DMS79 treated with DMSO at 0.1 percent for 48 hours (cell line): ENCODE measurements at regions not wholly inside any gene's neighbourhood (a gene's known extent, or its start where the extent isn't known, plus 50 kb on each side); places are given as distances from the start of the nearest gene placed in this dataset.
"Not testable (repeated sequence)": the region's sequence is repeated elsewhere in the genome, so short reads cannot be mapped to it uniquely, and the experiment has no call there.

Experiments
- DNase-seq: peaks from one replicate; lab custom pipeline; 2025; lab: John Stamatoyannopoulos, UW

- no peak for DNase-seq
Observed at GRCh38 chr11:115605871-115606497, 101.8 kb upstream of the CADM1 start.

GRCh38 chr11:115605397-115605796, 101.2 kb upstream of the CADM1 start:
- DNase-seq = not testable (repeated sequence)

- DNase-seq = no peak
Observed at GRCh38 chr11:115599125-115599524, 94.9 kb upstream of the CADM1 start.

- DNase-seq = no peak
Observed at GRCh38 chr11:115598257-115598901, 94.2 kb upstream of the CADM1 start.

- DNase-seq = no peak
Observed at GRCh38 chr11:115591380-115591779, 87.2 kb upstream of the CADM1 start.

GRCh38 chr11:115590254-115590653, 86.0 kb upstream of the CADM1 start:
- peak; percentile 92 for DNase-seq

GRCh38 chr11:115587718-115588342, 83.6 kb upstream of the CADM1 start:
- no peak for DNase-seq

- DNase-seq = no peak
Observed at GRCh38 chr11:115585361-115586024, 81.3 kb upstream of the CADM1 start.

GRCh38 chr11:115581871-115582639, 77.8 kb upstream of the CADM1 start:
- peak; percentile 99 for DNase-seq

GRCh38 chr11:115580927-115581680, 76.9 kb upstream of the CADM1 start:
- DNase-seq = peak; percentile 91

GRCh38 chr11:115580416-115580815, 76.2 kb upstream of the CADM1 start:
- DNase-seq = peak; percentile 76

GRCh38 chr11:115579181-115579825, 75.1 kb upstream of the CADM1 start:
- no peak for DNase-seq

- DNase-seq = no peak
Observed at GRCh38 chr11:115578275-115578674, 74.1 kb upstream of the CADM1 start.

GRCh38 chr11:115577701-115578100, 73.5 kb upstream of the CADM1 start:
- DNase-seq = no peak

- DNase-seq = no peak
Observed at GRCh38 chr11:115576606-115577380, 72.6 kb upstream of the CADM1 start.

- no peak for DNase-seq
Observed at GRCh38 chr11:115572551-115572950, 68.3 kb upstream of the CADM1 start.

GRCh38 chr11:115566180-115566764, 62.1 kb upstream of the CADM1 start:
- no peak for DNase-seq

- no peak for DNase-seq
Observed at GRCh38 chr11:115564851-115565250, 60.6 kb upstream of the CADM1 start.

GRCh38 chr11:115561116-115561515, 56.9 kb upstream of the CADM1 start:
- no peak for DNase-seq

GRCh38 chr11:115558635-115559034, 54.4 kb upstream of the CADM1 start:
- no peak for DNase-seq
